ENCODE measurements at regions not wholly inside any gene's neighbourhood (a gene's known extent, or its start where the extent isn't known, plus 50 kb on each side); places are given as distances from the start of the nearest gene placed in this dataset.

GRCh38 chr5:108688485-108688884, 59.2 kb upstream of the FER start:
- TF ChIP-seq, protein P1, sequence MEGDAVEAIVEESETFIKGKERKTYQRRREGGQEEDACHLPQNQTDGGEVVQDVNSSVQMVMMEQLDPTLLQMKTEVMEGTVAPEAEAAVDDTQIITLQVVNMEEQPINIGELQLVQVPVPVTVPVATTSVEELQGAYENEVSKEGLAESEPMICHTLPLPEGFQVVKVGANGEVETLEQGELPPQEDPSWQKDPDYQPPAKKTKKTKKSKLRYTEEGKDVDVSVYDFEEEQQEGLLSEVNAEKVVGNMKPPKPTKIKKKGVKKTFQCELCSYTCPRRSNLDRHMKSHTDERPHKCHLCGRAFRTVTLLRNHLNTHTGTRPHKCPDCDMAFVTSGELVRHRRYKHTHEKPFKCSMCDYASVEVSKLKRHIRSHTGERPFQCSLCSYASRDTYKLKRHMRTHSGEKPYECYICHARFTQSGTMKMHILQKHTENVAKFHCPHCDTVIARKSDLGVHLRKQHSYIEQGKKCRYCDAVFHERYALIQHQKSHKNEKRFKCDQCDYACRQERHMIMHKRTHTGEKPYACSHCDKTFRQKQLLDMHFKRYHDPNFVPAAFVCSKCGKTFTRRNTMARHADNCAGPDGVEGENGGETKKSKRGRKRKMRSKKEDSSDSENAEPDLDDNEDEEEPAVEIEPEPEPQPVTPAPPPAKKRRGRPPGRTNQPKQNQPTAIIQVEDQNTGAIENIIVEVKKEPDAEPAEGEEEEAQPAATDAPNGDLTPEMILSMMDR (IDR thresholded peaks at IDR 0.05), result no peak
- TF ChIP-seq POLR2A (IDR thresholded peaks at IDR 0.05), result no peak

Measured in right lobe of liver (tissue), 4 donors.